ENCODE measurements at regions not wholly inside any gene's neighbourhood (a gene's known extent, or its start where the extent isn't known, plus 50 kb on each side); places are given as distances from the start of the nearest gene placed in this dataset.

DNA sequence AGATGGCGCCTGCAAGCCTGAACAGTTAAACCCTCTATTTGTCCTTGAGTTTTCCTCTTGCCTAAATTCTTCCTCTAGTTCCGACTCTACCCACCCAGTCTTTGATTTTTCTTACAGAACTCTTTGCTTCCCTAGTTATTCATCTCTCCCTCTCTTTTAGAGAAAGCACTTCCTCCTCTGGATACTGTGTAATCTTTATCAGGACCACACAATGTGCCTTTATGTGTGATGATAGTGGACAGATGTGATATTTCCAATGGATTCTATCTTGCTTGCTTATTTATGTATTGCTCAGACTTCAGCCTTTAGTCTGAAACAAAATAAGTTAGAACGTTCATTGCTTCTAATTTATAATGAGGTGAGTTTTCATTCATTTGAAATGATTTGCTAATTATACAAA, 79.5 kb upstream of the CAV2 start:
- TF ChIP-seq, protein P1, sequence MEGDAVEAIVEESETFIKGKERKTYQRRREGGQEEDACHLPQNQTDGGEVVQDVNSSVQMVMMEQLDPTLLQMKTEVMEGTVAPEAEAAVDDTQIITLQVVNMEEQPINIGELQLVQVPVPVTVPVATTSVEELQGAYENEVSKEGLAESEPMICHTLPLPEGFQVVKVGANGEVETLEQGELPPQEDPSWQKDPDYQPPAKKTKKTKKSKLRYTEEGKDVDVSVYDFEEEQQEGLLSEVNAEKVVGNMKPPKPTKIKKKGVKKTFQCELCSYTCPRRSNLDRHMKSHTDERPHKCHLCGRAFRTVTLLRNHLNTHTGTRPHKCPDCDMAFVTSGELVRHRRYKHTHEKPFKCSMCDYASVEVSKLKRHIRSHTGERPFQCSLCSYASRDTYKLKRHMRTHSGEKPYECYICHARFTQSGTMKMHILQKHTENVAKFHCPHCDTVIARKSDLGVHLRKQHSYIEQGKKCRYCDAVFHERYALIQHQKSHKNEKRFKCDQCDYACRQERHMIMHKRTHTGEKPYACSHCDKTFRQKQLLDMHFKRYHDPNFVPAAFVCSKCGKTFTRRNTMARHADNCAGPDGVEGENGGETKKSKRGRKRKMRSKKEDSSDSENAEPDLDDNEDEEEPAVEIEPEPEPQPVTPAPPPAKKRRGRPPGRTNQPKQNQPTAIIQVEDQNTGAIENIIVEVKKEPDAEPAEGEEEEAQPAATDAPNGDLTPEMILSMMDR (IDR thresholded peaks at IDR 0.05), result no peak
- no peak overlapping the region for H3K4me3 Mint-ChIP-seq
- peaks cover 14% of the 10 kb centered on the region for H3K4me1 Mint-ChIP-seq
- DNase-seq, result no peak
- peaks cover under 1% of the 10 kb centered on the region for H3K9me3 Mint-ChIP-seq
- no peaks in the 10 kb centered on the region for H3K36me3 Mint-ChIP-seq (ENCODE audit: low read depth)
- H3K27me3 Mint-ChIP-seq (ENCODE audit: low read depth, poor library complexity), result peaks cover 12% of the 10 kb centered on the region
- H3K27ac Mint-ChIP-seq, result no peak overlapping the region

DNA sequence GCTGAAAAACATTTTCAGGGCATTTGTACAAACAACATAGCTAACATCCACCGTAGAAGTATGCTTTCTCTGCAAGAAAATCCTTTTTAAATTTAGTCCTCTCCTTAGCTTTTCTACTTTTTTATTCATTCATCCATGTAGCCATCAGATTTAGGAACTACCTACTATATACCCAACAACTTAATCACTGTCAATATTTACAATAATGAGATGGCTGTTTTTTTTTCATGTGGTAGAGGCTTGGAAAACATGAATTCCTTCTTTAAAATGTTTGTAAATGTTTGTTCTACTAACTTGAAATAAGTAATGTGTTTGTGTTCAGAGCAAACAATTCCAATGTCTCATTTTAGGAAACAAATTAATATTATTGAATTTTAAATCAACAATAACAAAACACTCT, 78.2 kb upstream of the CAV2 start:
- no peak for DNase-seq
- H3K4me3 Mint-ChIP-seq, result no peak overlapping the region
- no peaks in the 10 kb centered on the region for H3K36me3 Mint-ChIP-seq (ENCODE audit: low read depth)
- H3K27ac Mint-ChIP-seq, result no peak overlapping the region
- peaks cover 14% of the 10 kb centered on the region for H3K4me1 Mint-ChIP-seq
- TF ChIP-seq, protein P1 (IDR thresholded peaks at IDR 0.05), result no peak
- H3K27me3 Mint-ChIP-seq (ENCODE audit: low read depth, poor library complexity), result peaks cover 12% of the 10 kb centered on the region
- no peaks in the 10 kb centered on the region for H3K9me3 Mint-ChIP-seq

DNA sequence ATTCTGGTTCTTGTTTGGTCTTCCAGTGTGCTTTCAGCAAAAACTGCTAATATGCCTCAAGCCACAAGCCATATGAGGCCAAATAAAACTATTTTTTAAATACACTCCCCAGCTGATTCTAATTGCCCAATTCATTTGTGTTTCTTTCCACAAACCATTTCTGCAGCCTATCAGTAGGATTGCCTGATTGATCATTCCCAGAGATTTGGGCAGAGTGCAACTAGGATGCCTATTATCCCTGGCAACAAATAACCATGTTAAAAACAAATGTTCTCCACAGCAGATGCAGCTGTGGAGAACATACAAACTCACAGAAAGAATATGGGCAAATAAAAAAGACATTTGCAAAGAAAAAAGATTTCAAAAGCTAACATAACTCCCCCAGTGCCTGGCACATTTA, 76.9 kb upstream of the CAV2 start:
- TF ChIP-seq, protein P1 (IDR thresholded peaks at IDR 0.05), result no peak
- no peak for DNase-seq
- H3K27me3 Mint-ChIP-seq (ENCODE audit: low read depth, poor library complexity), result peaks cover 10% of the 10 kb centered on the region
- no peaks in the 10 kb centered on the region for H3K9me3 Mint-ChIP-seq
- H3K4me1 Mint-ChIP-seq, result peaks cover 10% of the 10 kb centered on the region
- no peaks in the 10 kb centered on the region for H3K36me3 Mint-ChIP-seq (ENCODE audit: low read depth)
- no peak overlapping the region for H3K27ac Mint-ChIP-seq
- H3K4me3 Mint-ChIP-seq, result no peak overlapping the region

DNA sequence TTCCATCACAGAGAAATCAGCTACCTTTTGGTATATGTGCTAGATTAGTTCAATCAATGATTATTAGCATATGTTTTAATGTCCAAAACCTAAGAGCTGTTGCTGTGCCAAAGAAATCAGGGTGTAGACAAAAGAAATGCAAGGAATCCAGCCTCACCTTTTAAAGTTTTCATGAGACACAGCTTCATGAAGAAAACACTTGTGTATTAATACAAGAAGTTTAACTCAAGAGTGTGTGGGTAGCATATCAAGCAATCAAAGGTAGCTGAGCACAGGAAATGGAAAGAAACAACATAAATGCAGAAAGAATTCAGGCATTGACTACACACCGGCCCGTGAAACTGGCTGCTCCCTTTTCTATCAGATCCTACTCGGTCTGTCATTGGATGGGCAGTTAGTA, 76.0 kb upstream of the CAV2 start:
- H3K27me3 Mint-ChIP-seq (ENCODE audit: low read depth, poor library complexity), result peaks cover 10% of the 10 kb centered on the region

DNA sequence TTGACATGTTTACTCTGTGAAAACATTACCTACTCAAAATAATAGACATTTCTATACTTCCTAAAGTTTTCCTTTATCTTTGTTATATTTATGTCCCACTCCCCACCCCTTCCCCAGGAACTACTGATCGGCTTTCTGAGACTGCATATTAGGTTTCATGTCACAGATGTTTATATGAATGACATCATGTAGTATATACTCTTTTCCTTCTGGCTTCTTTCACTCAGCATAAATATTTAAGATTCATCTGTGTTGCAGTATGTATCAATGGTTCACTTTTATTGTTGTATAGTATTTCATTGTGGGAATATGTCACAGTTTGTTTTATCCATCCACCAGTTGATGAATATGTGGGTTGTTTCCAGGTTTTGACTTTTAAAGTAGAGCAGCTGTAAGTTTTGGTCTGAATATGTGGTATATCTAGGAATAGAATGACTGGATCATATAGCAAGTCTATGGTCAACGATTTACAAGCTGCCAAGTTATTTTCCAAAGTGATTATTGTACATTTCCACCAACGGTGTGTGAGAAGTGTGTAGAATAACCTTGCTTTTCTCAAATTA, 73.8 kb upstream of the CAV2 start:
- no peak overlapping the region for H3K27ac Mint-ChIP-seq
- peaks cover 14% of the 10 kb centered on the region for H3K27me3 Mint-ChIP-seq (ENCODE audit: low read depth, poor library complexity)
- no peak for DNase-seq
- H3K9me3 Mint-ChIP-seq, result peaks cover 3% of the 10 kb centered on the region
- TF ChIP-seq, protein P1 (IDR thresholded peaks at IDR 0.05), result no peak
- H3K4me1 Mint-ChIP-seq, result no peaks in the 10 kb centered on the region
- H3K36me3 Mint-ChIP-seq (ENCODE audit: low read depth), result no peaks in the 10 kb centered on the region
- H3K4me3 Mint-ChIP-seq, result no peak overlapping the region

More for the DNA sequence above, 76.0 kb upstream of the CAV2 start:
- Mint-ChIP-seq H3K4me1 (peaks cover 2% of the 10 kb centered on the region), H3K9me3 (peaks cover 2% of the 10 kb centered on the region), H3K27ac (no peak overlapping the region), H3K36me3 (ENCODE audit: low read depth) (no peaks in the 10 kb centered on the region), H3K4me3 (no peak overlapping the region)
- TF ChIP-seq, protein P1 (IDR thresholded peaks at IDR 0.05), result no peak
- DNase-seq, result no peak

DNA sequence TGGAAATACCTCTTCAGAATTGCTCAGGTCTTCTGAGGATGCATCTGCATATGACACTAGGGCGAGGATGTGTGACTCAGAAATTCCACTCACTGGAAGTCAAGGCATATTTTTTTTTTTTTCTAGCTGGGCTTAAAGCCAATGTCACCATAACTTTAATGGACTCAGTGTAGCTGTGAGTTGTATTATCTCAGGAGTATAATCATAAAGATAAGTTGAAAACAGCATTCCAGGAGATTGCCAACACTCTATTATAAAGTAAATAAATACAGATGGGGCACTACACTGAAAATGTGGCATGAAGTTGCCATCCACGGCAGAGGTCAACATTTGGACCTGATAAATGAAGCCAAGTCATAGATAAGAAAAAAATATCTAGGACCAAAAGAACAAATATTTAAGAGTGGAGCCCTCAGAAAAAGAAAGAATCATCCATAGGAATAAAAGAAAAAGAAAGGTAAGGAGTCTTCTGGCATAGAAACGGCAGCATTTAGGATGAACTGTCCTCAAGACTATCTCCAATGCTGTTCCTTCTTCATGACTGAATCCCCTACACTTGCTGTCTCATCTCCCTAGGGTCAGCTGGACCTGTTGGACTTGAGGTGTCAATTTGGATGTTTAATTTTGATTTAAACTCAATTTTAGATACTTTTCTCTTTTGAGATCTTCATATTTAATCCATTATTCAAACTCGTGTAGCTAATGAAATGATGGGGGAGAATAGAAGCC, 72.9 kb upstream of the CAV2 start:
- Mint-ChIP-seq H3K36me3 (ENCODE audit: low read depth) (no peaks in the 10 kb centered on the region), H3K4me3 (no peak overlapping the region), H3K27me3 (ENCODE audit: low read depth, poor library complexity) (peaks cover 11% of the 10 kb centered on the region), H3K4me1 (no peaks in the 10 kb centered on the region), H3K9me3 (peaks cover 3% of the 10 kb centered on the region), H3K27ac (no peak overlapping the region)
- TF ChIP-seq, protein P1 (IDR thresholded peaks at IDR 0.05), result no peak
- no peak for DNase-seq

All from nephron progenitor cell (in vitro differentiated cells).